Body of pancreas (tissue), 4 donors: ENCODE measurements at regions not wholly inside any gene's neighbourhood (a gene's known extent, or its start where the extent isn't known, plus 50 kb on each side); places are given as distances from the start of the nearest gene placed in this dataset.

ENCODE experiments used
- POLR2A ChIP-seq, 3 donors: fragments of 450-650 bp; IDR thresholded peaks; one replicate each; pipeline ENCODE4 v1.6.1; 2016; ENCODE audit warnings: antibody characterized with exemption in 3 of 3, mild to moderate bottlenecking in 2 of 3
- TF ChIP-seq, protein P1 (sequence below), 7 experiments: fragments of 450-650 bp in 4 of 7; fragments of 200-600 bp in 3 of 7; sonication (generic) in 3 of 7; IDR thresholded peaks; one replicate each; pipeline ENCODE4 v1.5.1; 2016 to 2019; ENCODE audit warnings: antibody characterized with exemption in 7 of 7

DNA sequence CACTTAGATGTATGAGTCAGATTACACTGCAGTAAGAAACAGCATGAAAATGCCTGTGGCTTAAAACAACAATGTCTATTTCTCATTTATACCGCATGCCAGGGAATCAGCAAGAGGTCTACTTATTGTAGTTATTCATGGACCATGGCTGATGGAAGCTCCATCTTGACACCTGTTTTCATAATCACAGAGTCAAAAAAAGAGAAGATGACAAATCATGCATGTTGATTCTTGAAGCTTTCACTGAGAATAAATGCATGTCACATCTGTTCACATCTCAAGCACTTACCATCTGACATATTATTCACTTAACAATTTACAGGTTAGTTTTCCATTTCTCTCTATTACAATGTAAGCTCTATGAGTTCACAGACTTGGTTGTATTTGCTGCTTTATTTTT is 194.2 kb upstream of the SLITRK2 start:
- TF ChIP-seq, protein P1, sequence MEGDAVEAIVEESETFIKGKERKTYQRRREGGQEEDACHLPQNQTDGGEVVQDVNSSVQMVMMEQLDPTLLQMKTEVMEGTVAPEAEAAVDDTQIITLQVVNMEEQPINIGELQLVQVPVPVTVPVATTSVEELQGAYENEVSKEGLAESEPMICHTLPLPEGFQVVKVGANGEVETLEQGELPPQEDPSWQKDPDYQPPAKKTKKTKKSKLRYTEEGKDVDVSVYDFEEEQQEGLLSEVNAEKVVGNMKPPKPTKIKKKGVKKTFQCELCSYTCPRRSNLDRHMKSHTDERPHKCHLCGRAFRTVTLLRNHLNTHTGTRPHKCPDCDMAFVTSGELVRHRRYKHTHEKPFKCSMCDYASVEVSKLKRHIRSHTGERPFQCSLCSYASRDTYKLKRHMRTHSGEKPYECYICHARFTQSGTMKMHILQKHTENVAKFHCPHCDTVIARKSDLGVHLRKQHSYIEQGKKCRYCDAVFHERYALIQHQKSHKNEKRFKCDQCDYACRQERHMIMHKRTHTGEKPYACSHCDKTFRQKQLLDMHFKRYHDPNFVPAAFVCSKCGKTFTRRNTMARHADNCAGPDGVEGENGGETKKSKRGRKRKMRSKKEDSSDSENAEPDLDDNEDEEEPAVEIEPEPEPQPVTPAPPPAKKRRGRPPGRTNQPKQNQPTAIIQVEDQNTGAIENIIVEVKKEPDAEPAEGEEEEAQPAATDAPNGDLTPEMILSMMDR (IDR thresholded peaks at IDR 0.05), result no peak
- TF ChIP-seq POLR2A (IDR thresholded peaks at IDR 0.05), result no peak
